ENCODE measurements at regions not wholly inside any gene's neighbourhood (a gene's known extent, or its start where the extent isn't known, plus 50 kb on each side); places are given as distances from the start of the nearest gene placed in this dataset.

- TF ChIP-seq, protein P1, sequence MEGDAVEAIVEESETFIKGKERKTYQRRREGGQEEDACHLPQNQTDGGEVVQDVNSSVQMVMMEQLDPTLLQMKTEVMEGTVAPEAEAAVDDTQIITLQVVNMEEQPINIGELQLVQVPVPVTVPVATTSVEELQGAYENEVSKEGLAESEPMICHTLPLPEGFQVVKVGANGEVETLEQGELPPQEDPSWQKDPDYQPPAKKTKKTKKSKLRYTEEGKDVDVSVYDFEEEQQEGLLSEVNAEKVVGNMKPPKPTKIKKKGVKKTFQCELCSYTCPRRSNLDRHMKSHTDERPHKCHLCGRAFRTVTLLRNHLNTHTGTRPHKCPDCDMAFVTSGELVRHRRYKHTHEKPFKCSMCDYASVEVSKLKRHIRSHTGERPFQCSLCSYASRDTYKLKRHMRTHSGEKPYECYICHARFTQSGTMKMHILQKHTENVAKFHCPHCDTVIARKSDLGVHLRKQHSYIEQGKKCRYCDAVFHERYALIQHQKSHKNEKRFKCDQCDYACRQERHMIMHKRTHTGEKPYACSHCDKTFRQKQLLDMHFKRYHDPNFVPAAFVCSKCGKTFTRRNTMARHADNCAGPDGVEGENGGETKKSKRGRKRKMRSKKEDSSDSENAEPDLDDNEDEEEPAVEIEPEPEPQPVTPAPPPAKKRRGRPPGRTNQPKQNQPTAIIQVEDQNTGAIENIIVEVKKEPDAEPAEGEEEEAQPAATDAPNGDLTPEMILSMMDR (IDR thresholded peaks at IDR 0.05; ENCODE audit: borderline replicate concordance, extremely low read depth, low read length, poor library complexity, severe bottlenecking), result no peak
- no peak for TF ChIP-seq EZH2 (IDR thresholded peaks at IDR 0.05; ENCODE audit: borderline replicate concordance, low read depth, low read length, severe bottlenecking)
Observed at GRCh38 chr1:163834778-163835177, 513.0 kb downstream of the NUF2 start.
